ELR (cell line): ENCODE measurements at regions not wholly inside any gene's neighbourhood (a gene's known extent, or its start where the extent isn't known, plus 50 kb on each side); places are given as distances from the start of the nearest gene placed in this dataset.
A peak's percentile ranks its signal among the peaks of the same experiment; 100 is the strongest.
"Not testable (repeated sequence)": the region's sequence is repeated elsewhere in the genome, so short reads cannot be mapped to it uniquely, and the experiment has no call there.

ENCODE experiments used
- DNase-seq: peaks from one replicate; pipeline ENCODE4 v3.0.0-alpha.2; 2015; ENCODE audit warnings: low read depth

DNA sequence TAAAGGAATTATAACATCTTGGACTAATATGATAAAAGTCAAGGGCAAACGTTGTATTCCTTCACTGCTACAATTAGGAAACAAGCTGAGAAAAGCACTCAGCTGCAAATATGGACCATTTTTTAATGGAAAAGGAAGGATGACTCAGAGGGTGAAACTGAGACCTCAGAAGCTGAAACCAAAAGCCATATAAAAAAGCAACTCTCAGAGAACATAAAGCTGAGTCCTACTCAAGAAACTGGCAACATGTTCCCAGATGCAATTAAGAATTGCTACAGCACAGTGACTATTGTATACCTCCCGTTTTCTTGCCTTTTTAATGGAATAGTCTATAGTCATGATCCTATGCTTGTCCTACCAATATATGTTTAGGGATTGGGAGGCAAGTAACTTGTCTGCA, 1106.4 kb upstream of the INTU start:
- no peak for DNase-seq

DNA sequence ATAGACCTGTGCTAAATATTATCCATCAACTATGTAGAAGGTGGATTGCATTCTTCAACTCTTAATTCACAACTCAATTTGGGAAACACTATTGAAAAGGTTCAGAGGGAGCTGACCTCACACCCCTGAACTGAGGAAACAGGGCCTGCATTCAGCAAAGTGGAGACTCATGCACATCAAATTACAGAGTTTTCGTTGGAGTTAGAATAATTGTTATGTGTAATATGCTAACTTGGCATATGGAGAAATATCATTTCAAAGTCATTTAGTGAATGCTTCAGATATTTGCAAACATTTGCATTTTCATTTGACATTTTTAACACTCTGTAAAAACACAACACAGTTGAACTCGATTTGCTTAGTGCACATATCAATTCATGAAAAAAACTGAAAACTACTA, 1102.8 kb upstream of the INTU start:
- no peak for DNase-seq

DNA sequence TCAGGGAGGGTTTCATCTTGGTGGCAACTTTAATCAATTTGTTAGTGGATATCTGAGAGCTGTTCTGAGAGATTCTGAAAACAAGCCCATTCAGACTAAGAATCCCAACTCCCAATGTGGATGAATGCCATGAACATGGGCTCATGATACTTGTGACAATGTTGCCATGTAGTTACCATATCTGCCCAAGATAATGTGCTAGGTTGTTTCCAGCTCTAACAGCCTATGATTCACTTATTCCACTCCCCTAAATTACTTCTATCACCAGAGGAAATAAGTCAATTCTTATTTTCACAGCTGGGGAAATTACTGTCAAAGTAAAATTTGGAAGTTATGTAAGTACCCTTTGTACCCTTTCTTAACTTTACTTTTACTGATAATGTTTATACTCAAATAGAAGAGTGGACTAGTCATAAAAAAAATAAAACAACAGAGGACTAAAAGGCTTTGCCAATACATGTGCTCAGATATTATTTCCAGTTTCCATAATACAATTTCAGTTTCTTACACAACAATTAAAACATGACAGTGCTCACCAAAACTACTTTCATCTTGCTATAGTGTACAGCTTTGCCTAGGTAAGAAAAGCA, 1101.7 kb upstream of the INTU start:
- no peak for DNase-seq

DNA sequence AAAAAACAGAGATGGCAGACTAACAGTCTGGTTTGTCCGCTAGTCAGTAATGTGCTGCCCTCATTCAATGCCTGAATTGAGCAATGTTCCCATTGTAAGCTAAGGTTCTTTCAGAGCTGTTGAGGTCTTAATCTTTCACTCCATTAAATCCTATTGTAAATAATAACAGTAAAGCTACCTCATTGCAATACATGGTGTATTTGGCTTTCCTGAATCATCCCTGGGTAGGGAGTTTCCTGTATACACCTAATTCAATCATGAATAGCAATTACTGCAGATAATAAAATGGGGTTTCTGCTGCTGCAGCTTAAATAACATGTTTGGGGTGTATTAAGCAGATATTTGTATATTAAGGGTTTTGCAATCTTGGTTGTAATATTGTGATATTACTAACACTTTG, 1100.2 kb upstream of the INTU start:
- no peak for DNase-seq

DNA sequence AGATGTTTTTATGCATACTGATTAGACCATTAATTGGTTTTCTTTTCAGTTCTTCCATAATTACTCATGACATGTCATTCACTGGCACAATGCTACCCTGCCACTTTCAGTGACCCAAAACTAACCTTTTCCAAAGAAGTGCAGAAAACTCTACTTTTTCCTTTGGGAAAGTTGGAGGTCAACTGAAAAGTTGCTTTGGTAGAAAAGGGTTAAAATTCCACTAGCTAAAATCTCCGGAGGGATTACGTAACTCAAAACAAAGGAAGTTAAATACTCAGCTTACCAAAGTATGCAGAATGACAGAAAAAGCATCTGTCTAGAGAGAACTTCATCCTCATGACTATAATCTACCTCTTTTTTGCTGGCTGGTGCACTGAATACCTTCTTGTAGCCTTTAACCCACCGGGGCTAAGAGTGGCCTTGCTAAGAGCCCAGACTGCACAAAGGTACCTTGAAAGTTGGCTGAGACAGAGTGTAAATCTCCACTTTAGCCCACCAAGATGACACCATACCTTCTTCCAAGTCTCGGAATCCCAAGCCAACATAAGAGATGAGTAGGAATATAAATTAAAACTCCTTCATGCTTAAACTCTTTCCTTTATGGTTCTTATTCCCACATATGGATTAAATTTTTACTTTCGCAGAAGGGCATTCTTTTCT, 1099.5 kb upstream of the INTU start:
- no peak for DNase-seq

DNA sequence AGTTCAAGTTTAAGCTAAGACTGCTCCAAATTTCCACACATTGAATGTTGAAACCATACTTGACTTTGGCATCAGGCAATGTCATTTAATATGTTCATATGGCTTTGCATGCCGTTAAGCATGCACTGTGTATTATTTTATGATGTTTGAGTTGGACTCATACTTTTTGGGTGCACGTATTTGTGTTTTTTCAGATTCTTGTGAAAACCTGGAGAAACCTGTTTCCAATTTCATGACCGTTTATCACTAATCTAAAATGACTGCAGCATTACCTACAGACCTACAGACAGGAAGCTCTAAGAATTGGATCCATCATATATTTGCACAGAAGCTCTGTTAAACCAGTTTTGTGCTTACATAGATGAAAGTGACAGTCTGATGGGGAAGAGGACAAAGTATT, 1093.0 kb upstream of the INTU start:
- no peak for DNase-seq

DNA sequence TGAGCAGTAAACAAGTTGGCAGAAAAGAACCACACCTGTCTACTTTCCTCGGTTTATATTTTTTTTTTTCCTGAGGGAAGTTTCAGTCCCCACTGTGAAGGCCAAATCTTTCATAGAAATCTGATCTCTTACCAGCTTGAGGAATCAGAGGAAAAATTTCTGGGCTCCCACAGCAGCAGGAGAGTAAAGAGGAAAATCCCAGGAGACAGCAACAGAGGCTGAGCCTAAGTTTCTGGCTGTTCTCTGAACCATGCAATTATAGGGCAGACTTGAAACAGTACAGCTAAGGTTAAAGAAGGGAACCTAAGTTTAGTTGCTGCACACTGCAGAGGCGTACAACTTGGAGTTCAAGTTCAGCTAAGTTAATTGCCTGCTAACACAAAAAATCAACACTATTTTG, 1090.9 kb upstream of the INTU start:
- DNase-seq: no peak

DNA sequence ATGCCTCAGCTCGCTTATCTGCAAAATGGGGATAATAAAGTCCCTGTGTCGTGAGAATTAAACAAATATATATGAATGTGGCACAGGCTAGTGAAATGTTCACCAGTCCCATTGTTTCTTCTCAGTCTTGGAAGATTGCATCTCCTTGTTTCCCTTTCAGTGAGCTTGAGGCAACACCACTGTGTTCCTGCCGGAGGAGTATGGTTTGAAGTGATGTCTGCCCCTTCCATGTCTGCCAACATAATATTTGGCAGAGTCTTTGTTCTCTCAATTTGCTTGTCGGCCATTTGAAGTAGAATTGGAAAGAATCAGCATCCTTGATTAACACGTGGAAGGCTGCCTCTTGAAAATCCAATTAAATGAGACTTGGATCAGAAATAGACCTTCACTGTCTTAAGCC, 1088.5 kb upstream of the INTU start:
- no peak for DNase-seq

DNA sequence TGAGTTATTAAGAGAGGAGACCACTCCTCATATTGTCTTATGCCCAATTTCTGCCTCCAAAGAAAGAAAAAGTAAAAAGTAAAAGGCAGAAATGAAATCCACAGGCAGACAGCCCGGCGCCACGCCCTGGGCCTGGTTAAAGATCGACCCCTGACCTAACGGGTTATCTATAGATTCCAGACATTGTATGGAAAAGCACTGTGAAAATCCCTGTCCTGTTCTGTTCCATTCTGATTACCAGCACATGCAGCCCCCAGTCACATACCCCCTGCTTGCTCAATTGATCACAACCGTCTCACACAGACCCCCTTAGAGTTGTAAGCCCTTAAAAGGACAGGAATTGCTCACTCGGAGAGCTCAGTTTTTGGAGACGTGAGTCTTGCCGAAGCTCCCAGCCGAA, 1086.6 kb upstream of the INTU start:
- not testable (repeated sequence) for DNase-seq

DNA sequence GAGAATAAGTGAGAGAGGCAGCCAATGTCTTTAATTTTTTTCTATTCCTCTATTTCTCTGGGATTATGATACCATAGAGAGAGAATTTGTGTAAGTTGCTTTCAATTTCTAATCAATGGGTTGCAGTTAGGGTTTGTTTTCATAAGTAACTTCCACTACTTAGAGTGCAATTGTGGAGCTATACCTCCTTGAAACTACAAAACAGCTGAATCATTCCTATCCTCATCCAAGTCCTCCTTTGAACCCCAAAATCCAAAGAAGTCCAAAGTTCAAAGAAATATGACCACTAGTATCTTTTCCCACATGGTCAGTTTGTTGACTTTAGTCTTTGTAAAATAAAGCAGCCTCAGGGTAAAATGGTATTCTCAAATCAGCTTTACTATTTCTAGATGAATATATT, 1085.4 kb upstream of the INTU start:
- no peak for DNase-seq

DNA sequence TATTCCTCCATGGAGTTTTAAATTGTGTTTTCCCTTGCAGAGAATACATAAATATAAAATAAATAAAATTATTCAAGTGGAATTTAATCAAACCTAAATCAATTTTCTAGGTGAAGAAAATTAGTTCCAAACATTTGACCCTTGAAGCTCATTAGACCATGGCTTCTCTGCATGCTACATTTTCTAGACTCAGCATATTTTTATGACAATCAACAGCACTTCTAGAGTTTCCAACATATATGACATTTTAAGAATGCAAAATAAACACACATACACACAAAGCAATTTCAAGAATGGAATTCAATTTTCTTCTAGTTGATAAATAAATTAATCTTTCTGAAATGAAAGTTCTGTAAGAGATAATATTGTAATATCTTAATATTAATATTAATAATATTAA, 1083.9 kb upstream of the INTU start:
- no peak for DNase-seq

DNA sequence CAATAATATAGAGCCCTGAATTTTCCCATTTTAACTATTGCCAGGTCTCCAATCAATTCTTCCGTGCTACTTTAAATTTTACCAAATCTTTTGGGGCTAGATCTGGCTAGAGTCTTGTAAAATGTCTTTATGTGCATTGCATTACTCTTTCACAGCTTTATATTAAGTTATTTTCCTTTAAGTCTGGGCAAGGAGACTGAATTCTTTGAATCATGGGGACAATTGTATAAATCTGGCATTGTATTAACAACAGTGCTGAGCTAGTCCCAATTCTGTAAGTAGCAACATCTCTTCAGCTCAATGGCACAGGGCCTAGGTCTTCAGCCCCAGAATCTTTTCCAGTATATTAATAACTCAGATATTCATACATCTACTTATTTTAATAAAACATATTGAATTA, 1080.4 kb upstream of the INTU start:
- no peak for DNase-seq

DNA sequence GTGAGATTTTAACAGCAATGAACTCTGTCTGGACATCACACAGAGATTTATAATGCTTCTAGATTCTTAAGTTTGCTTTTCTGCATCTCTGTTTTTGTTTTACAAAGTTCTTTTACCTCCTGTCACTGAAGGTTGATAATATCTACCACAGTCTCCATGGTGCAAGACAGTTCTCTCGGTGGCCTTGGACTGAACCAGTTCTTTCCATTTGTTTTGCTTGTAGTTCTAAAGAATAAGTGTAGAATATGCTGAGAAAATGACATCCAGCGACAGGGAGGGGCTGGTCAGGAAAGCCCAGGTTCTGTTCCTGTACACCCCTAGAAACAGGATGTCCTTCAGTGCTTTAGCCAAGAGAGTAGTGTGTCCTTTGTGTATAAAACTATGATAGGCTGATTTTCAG, 1079.5 kb upstream of the INTU start:
- DNase-seq: no peak

DNA sequence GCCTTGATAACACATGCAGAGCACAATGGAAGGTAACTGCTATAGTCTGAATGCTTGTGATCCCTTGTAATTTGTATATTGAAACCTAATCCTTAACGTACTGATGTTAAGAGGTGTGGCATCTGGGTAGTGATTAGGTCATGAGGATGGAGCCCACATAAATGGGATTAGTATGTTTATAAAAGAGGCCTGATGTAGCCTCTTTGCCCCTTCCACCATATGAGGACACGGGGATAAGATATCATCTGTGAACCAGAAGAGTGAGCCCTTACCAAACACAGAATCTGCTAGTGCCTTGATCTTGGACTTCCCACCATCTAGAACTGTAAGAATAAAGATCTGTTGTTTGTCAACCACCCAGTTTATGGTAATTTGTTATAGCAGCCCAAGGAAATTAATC, 1074.2 kb upstream of the INTU start:
- no peak for DNase-seq

DNA sequence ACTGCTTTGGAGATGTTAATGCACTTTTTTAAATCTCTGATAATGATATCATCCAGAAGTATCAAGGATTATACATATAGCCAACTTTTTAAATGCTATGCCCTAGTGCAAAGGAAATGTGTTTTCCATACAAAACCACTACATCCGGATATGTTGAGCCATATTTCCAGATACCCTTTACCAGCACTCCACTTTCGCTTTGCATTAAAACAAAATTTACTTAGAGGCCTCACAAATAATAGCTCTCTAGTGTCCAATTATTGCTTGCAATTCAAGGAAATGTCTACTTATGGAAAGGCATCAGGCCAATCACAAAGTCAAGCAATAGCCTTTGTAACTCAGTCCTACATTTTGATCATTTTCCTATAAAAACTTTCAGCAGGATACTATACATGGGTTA, 1072.8 kb upstream of the INTU start:
- no peak for DNase-seq

DNA sequence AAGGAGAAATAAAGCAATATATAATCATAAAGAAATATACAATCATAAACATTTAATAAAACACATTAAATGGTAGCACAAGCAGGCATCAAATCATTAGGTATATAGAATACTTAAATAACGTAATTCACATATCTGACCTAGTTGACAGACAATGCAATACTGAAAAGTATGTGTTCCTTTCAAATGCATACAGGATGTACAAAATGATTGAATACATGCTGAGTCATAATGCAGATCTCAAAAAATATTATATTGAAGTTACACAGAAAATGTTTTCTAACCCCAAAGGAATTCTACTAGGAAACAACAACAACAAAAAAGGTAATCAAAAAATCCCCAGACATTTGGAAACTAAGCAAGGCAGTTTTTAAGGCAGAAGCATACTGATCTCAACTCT, 1072.0 kb upstream of the INTU start:
- DNase-seq: peak; percentile 24

DNA sequence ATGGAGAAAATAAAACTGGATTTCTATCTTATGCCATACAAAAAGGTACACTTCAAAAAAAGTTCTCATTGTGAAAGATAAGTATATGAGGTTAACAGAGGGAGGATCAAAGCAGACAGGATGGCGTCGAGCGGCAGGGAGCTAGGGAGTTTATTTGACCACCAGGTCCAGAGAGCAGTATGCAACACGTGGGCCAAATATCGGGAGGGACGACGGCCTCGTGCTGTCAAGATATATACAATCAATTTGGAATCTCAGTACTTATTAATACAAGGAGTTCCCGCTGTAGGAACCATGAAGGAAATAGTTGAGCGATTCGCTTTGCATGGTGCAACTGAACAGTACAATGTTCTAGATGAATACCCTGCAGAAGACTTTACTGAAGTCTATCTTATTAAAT, 1069.4 kb upstream of the INTU start:
- no peak for DNase-seq

DNA sequence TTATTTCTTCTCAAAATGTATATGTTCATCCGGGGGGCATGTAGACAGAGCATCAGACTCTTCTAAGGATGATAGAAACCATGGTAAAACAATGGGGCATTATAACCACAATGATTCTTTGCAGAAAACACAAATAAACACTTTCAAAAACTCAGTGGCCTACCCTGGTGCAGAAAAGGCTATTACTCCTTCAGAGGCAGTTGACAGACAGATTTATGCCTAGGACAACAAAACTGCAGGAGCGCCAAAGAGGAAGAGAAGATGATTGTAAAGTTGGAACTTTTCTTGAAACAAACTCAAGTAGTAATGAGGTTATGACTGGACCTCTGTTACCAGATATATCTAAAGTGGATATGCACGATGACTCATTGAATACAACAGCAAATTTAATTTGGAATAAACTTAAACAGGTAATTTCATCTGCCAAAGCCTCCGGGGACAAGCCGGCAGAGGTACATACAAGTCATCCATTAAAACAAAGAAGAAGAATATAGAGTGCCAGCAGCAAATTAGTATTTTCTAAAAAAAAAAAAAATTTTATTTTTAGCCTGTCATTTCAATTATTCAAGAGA, 1068.4 kb upstream of the INTU start:
- peak; percentile 1 for DNase-seq

DNA sequence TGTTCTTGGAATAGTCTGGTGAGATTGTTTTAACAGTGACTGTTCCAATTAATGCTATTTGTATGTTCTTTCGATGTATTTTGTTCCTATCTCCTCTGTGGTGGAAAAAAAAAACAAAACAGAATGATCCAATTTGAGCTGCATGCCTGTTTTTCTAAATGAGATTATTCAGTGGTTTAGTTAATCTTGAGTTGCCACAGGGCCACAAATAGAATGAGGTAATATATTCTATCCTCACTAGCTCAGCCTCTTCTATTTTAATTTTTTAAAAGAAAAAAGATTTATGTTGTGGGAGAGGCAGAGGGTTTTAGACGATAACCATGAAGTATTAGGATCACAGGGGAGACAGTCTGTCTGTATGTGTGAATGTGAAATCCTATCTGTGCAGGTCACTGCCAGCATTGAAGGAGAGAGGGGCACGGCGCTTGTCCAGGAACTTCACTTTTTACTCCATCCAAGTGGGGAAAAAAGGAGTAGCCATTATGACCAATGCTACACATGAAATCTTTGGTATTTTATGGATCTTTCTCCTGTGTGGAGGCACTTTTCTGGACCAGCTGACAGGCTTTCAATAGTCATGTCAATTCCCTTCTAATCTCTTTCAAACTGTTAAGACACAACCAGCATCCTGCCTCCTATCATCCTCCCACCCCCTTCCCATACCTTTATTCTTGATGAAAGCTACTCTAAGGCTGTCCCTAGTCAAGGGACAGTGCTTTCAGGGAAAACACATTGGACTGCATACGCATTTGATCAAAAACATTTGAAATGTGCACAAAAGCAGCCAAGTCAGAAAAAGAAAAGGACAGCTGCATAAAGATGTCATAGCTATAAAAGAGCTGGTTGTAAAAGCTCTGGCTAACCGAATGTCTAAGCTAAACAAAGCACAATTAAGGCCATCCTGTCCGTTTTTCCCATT, 1063.8 kb upstream of the INTU start:
- no peak for DNase-seq

DNA sequence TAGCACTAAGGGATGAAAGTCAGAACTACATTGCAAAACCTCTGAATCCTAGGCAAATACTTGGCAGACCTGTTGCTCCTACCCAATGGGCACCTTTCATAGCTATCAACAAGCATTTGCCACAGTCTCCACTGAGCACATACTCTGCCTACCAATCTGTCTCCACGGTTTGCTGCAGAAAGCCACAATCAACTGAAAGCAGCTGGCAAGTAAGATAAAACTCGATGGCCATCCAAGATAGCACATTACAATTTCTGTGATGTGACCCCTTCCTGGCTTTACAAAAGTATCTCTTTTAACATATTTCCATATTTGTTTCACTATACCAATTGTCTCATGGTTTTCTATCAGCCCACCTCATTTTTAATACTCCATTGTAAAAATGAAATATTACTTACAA, 1060.5 kb upstream of the INTU start:
- DNase-seq: no peak

DNA sequence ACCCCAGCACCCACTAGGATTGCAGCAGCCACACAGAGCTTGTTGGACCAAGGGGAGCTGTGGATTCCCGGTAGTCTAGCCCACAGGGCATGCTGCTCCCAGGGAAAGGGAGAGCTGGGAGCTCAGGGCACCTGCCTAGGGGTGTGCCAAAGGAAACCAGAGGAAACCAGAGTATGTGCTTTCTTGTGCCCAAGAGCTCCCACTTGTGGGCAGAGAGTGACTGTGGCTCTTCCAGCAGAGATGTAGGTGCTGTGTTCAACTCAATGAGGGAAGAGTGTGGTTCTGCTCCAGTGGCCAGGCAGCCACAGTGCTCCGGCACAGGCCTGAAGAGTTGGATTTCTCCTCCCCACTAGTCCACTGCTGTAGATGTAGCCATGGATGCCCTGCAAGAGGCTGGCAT, 1050.0 kb upstream of the INTU start:
- DNase-seq: peak; percentile 34

DNA sequence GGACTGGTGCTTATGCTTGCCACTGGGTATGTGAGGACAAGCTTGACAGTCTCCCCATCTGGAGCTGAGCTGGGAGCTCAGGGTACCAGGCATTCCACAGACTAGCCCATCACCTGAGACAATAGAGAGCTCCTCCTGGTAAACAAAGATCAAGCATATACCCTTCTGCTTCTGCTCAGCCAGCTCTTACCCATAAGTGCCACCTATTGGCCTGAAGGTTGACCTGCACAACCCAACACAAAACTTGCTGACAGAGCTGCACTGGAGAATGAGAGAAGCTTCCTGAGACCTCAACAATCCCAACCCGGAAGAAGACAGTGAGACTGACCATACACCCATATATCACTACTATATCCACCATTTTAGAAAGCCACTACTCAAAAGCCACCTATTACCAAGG, 1049.2 kb upstream of the INTU start:
- DNase-seq: peak; percentile 55

DNA sequence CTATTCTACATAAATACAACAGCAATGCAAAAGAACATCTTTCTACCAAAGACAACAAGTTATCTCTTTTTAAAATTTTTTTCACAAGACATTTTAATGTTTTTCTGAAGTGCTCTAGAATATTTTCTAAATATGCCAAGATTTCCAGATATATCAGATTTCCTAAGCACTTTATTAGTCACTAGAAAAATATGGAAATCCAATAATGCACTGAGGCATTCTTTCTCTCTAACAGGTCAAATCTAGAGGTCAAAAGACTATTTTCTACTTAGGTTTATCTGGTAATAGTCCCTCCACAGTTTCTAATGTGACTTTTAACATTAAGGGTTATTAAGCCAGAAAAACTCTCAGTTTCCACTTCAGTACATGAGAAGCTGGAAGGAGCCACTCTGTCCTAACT, 1041.2 kb upstream of the INTU start:
- DNase-seq: peak; percentile 1
